HG02970 (cell line): ENCODE measurements at regions not wholly inside any gene's neighbourhood (a gene's known extent, or its start where the extent isn't known, plus 50 kb on each side); places are given as distances from the start of the nearest gene placed in this dataset.
"Not testable (repeated sequence)": the region's sequence is repeated elsewhere in the genome, so short reads cannot be mapped to it uniquely, and the experiment has no call there.

Experiments used
- ATAC-seq: cut with Tn5 transposase; IDR thresholded peaks from one replicate; pipeline ENCODE4 v1.9.1; 2021; ENCODE audit warnings: mild to moderate bottlenecking, moderate library complexity, moderate number of reproducible peaks; ENCODE audit not compliant: unreplicated experiment, low FRiP score

- no peak for ATAC-seq
Observed at GRCh38 chr22:48306785-48307510, 1520.7 kb downstream of the BRD1 start.

- ATAC-seq = no peak
Observed at GRCh38 chr22:48306284-48306683, 1521.4 kb downstream of the BRD1 start.

DNA sequence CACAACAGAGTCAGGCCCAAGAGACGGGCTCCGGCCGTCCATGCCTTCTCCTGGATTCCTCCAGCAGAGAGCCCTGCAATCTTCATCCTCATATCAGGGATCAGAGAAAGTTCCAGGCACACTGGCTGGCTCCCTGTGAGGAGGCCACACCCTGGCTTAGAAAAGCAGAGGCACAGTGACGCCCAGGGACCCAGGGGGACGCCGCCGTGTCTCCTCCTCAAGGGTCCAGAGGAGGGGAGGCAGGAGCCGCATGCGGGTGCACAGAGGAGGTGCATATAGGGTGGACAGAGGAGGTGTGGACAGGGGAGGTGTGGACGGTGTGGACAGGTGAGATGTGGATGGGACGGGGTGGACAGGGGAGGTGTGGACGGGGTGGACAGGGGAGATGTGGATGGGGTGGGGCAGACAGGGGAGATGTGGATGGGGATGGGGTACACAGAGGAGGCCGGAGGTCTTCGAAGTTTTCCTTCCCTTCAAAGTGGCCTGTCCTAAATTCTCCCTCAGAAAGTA, 1521.9 kb downstream of the BRD1 start:
- ATAC-seq = no peak

DNA sequence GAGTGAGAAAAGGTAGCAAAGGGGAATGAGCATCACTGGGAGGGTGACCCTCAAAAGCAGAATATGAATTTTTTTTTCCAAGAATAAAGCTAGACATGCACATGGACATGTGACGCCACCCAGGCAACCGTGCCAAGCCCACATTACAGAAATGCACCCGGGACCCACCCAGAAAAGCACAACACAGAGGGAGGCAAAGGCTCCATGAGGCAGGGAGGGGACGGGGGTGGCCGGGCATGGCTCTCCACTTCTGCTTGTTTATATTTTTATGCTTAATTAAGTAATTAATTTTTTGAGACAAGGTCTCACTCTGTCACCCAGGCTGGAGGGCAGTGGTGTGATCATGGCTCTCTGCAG, 1524.3 kb downstream of the BRD1 start:
- ATAC-seq = no peak

DNA sequence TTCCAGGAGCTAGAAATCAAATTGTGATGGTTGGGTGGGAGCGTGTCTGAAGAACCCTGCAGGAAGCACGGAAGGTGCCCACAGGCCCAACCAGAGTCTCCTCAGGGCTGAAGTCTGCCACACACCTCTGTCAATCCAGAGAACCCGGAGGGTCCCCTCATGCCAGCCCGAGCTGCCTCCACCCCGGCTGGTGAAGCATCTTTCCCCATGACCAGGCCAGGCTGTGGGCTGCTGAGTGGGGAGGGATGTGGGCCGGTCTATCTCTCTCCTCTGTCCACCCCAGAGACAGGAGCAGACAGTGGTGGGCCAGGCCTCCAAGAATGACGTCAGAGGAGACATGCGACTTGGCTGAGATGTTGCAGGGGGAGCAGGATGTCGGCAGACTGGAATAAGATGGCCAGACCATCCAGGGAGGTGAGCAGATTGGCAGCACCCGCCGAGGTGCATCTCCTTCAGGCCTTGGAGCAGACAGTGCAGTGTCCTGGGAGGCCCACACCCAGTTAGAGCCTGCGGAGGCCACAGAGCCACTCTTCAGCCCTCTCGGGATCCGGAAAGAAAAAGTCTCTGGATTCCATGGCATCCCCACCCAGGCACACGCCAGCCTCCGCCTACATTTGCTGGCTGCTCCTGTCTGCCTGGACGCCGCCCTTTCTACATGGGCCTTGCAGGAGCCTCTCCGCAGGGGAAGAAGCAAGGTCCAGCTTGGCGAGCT, 1524.9 kb downstream of the BRD1 start:
- ATAC-seq = no peak

- no peak for ATAC-seq
Observed at GRCh38 chr22:48301908-48302307, 1525.8 kb downstream of the BRD1 start.

GRCh38 chr22:48301421-48301820, 1526.3 kb downstream of the BRD1 start:
- ATAC-seq = no peak

DNA sequence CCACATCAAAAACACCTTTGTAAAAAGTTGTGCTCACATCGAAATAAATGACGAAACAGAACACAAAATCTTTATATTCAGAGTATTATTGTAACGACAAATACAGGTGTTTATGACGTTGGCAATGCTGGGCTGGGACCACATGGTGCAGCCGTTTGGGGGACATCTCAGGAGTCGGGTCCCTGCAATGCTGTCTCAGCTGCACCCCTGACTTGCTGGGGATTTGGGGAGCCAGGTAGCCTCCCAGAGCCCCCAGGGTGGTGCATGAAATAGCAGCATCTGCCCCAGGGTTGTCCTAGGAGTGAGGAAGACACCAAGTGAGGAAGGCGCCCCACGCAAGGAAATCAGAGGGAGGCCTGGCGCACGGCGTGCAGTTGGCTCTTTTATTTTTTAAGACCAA, 1526.8 kb downstream of the BRD1 start:
- no peak for ATAC-seq

DNA sequence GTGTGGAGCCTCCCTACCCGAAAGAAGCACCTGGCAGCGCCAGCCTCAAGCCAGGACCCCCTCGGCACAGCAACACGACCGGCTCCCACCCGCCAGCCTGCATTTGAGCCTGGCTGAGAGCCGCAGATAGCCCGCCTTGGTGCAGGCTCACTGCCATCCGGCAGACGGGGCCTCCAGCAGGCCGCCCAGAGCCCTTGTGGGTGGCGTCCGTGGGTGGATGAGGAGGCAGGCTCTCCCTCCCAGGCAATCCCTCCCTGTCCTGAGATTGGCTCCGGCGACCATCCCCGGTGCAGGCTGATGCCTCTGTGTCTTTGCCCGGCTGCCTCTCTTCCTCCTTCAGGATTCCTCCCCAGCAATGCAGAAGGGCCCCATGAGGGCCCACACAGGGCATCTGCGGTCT, 1527.9 kb downstream of the BRD1 start:
- no peak for ATAC-seq

DNA sequence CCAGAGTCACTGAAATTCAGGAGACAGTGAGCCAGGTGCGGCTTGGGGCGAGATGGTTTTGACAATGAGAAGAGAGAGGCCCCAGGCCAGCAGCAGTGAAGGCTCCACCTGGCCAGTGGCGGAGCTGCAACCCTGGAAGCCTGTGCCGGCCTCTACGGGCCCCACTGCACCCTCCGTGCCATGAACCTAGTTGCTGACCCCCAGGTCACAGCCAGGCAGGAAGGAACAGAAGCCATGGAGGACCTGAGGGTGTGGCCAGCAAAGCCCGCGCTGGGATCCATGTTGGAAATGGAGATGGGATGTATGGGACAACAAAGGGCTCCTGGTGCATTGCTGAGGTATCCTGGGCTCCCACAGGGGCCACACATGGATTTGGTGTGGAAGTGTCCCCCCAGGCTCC, 1528.5 kb downstream of the BRD1 start:
- ATAC-seq = no peak

DNA sequence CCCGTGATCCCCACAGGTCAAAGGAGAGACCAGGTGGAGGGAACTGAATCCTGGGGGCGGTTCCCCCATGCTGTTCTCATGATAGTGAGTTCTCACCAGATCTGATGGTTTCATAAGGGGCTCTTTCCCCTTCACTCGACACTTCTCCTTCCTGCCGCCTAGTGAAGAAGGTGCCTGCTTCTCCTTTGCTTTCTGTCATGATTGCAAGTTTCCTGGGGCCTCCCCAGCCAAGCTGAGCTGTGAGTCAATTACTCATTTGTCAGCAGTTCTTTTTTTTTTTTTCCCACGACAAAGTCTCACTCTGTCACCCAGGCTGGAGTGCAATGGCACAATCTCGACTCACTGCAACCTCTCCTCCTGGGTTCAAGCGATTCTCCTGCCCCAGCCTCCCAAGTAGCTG, 1530.4 kb downstream of the BRD1 start:
- no peak for ATAC-seq

GRCh38 chr22:48289954-48290353, 1527.5 kb downstream of the TBC1D22A start:
- not testable (repeated sequence) for ATAC-seq

GRCh38 chr22:48288376-48288940, 1526.0 kb downstream of the TBC1D22A start:
- ATAC-seq = no peak

DNA sequence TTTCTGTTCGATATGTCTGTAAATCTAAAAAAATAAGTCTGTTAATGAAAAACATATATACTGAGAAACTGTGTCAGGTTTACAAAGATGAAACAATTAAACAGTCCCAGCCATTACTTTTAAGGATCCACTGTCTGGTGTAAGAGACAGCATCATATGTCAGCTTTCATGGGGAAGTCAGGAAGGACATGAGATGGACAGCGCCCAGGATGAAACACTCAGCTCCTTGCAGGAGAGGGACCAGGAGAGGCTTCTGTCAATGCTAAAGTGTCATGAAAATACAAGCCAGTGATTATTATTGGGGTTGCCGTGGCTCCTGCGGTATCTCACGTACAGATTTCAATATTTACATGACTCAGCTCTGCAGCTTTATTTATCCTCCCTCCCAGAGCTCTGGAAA, 1524.6 kb downstream of the TBC1D22A start:
- ATAC-seq = no peak

DNA sequence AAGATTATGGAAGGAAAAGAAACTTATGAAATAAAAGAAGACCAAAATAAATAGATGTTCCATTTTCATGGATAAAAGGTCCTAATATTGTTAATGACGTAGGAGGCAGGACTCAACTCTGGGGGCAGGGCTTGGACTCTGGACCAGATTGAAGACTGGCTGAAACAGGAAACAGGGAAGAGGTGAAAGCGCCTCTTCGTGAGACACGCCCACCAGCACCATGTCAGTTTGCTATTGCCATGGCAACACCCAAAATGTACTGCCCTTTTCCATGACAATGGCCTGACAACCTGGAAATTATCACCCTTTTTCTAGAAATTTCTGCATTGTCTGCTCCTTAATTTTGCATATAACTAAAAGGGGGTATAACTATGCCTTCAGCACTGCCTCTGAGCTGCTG, 1522.2 kb downstream of the TBC1D22A start:
- ATAC-seq = no peak

- no peak for ATAC-seq
Observed at GRCh38 chr22:48282804-48283203, 1520.4 kb downstream of the TBC1D22A start.

- ATAC-seq = no peak
Observed at GRCh38 chr22:48279461-48279756, 1517.0 kb downstream of the TBC1D22A start.

DNA sequence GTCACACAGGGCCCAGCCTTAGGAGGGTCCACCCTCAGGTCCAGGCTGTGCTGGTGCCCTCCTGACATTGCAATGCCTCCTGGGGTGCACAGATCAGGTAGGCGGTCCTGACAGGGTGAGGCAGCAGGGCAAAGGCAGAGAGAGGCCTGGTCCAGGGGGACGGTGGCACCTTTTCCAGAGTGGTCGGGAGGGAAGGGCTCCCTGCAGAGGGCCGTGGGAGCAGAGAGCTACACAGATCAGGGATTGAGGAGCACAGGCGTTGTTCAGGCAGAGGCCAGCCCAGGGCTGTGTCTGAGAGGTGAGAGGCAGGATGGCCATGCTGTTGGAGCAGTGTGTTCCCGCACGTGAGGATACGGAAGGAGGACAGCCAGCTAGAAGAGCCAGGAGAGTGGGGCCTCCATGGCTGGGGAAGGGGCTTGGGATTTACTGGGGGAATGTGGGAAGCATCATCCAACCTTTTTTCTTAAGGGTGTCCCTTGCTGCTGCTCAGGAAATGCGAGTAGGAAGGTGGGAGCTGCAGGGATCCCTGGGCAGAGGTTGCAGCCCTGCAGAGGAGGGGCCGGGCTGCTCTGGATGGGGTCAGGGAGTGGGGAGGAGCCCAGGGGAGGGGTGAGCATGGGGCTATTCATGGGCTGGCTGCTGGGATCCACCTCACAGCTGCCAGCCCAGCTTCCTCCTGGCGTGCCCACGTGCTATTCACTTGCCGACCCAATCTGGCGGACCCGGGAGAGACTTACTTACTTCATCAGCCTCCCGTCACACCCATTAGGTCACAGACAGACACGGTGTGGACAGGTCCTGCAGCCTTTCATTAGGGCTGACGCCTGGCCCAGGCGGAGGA, 1516.4 kb downstream of the TBC1D22A start:
- ATAC-seq = no peak

DNA sequence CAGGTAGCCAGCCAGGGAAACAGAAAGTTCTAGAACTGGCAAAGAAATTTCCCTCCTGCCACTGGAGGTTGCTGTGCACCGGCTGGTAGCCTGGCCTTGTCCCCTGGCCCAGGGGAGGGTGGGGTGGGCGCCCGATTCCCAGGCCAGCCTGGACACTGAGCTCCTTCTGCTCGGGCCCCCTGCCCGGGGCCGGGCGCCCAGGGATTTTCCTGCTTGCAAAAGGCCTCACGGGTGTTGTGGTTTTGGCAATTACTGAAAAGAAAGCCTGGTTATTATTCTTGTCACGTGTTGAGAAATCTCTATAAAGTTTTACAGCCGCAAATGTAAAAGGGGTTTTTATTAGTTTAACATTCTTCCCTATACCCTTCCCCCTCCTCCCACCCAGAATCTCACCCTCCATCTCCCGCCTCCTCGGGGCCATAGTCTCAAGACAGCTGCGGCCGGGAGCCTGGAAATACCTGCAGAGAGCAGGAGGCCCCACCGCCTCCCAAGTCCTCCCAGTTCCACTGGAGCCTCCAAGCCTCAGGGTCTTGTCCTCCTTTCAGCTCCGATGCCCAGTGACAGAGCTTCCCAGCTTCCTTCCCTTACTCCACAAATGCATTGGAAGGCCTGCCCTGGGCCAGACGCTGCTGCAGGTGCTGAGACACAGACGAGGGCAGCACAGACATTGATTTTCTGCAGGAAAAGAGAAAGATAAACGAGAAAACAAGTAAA, 1515.6 kb downstream of the TBC1D22A start:
- no peak for ATAC-seq
